H1 (cell line): ENCODE measurements at regions not wholly inside any gene's neighbourhood (a gene's known extent, or its start where the extent isn't known, plus 50 kb on each side); places are given as distances from the start of the nearest gene placed in this dataset.

Experiments
- CBX5 ChIP-seq: fragments of 300-800, 300-1000 bp; sonication (generic); IDR thresholded peaks from 2 replicates; pipeline ENCODE4 v1.7.1; 2016; ENCODE audit warnings: antibody characterized with exemption, low read length, low read depth
- SP1 ChIP-seq: IDR thresholded peaks from 2 replicates; pipeline ENCODE4 v1.6.1; 2011; ENCODE audit warnings: low read depth, low read length
- TAF1 ChIP-seq: IDR thresholded peaks from 2 replicates; pipeline ENCODE4 v1.6.1; 2011; ENCODE audit warnings: mild to moderate bottlenecking, low read depth, low read length
- TEAD4 ChIP-seq: IDR thresholded peaks from 2 replicates; pipeline ENCODE4 v1.6.1; 2012; ENCODE audit warnings: low read depth, low read length, inconsistent platforms, mixed read lengths
- ZNF274 ChIP-seq: IDR thresholded peaks from 2 replicates; pipeline ENCODE4 v1.7.0; 2012; ENCODE audit warnings: low read length, borderline replicate concordance; ENCODE audit errors: extremely low read depth
- TF ChIP-seq, protein P1 (sequence below): fragments of 300-600 bp; sonication (generic); IDR thresholded peaks from 2 replicates; pipeline ENCODE4 v1.7.1; 2012; ENCODE audit warnings: low read length, moderate library complexity, mild to moderate bottlenecking, inconsistent platforms; ENCODE audit not compliant: insufficient replicate concordance

DNA sequence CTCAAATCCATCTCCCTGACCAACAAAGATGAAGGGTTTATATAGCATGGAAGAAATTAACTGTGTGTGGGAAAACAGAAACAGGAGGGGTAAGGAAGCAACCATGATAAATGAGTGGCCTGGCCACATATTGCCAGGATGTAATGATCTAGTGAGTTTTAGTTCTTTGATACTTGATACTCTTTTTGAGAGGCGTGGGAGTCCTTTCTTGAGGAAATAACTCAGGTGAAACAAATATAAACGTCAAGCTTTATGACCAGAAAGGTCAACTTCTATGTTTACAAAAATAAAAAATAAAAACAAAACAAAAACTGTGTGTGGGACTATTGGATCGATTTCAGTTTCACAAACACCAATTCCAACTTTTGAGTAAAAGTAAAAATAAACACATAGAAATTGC is 860.8 kb upstream of the B3GALT2 start (continued):
- TF ChIP-seq, protein P1, sequence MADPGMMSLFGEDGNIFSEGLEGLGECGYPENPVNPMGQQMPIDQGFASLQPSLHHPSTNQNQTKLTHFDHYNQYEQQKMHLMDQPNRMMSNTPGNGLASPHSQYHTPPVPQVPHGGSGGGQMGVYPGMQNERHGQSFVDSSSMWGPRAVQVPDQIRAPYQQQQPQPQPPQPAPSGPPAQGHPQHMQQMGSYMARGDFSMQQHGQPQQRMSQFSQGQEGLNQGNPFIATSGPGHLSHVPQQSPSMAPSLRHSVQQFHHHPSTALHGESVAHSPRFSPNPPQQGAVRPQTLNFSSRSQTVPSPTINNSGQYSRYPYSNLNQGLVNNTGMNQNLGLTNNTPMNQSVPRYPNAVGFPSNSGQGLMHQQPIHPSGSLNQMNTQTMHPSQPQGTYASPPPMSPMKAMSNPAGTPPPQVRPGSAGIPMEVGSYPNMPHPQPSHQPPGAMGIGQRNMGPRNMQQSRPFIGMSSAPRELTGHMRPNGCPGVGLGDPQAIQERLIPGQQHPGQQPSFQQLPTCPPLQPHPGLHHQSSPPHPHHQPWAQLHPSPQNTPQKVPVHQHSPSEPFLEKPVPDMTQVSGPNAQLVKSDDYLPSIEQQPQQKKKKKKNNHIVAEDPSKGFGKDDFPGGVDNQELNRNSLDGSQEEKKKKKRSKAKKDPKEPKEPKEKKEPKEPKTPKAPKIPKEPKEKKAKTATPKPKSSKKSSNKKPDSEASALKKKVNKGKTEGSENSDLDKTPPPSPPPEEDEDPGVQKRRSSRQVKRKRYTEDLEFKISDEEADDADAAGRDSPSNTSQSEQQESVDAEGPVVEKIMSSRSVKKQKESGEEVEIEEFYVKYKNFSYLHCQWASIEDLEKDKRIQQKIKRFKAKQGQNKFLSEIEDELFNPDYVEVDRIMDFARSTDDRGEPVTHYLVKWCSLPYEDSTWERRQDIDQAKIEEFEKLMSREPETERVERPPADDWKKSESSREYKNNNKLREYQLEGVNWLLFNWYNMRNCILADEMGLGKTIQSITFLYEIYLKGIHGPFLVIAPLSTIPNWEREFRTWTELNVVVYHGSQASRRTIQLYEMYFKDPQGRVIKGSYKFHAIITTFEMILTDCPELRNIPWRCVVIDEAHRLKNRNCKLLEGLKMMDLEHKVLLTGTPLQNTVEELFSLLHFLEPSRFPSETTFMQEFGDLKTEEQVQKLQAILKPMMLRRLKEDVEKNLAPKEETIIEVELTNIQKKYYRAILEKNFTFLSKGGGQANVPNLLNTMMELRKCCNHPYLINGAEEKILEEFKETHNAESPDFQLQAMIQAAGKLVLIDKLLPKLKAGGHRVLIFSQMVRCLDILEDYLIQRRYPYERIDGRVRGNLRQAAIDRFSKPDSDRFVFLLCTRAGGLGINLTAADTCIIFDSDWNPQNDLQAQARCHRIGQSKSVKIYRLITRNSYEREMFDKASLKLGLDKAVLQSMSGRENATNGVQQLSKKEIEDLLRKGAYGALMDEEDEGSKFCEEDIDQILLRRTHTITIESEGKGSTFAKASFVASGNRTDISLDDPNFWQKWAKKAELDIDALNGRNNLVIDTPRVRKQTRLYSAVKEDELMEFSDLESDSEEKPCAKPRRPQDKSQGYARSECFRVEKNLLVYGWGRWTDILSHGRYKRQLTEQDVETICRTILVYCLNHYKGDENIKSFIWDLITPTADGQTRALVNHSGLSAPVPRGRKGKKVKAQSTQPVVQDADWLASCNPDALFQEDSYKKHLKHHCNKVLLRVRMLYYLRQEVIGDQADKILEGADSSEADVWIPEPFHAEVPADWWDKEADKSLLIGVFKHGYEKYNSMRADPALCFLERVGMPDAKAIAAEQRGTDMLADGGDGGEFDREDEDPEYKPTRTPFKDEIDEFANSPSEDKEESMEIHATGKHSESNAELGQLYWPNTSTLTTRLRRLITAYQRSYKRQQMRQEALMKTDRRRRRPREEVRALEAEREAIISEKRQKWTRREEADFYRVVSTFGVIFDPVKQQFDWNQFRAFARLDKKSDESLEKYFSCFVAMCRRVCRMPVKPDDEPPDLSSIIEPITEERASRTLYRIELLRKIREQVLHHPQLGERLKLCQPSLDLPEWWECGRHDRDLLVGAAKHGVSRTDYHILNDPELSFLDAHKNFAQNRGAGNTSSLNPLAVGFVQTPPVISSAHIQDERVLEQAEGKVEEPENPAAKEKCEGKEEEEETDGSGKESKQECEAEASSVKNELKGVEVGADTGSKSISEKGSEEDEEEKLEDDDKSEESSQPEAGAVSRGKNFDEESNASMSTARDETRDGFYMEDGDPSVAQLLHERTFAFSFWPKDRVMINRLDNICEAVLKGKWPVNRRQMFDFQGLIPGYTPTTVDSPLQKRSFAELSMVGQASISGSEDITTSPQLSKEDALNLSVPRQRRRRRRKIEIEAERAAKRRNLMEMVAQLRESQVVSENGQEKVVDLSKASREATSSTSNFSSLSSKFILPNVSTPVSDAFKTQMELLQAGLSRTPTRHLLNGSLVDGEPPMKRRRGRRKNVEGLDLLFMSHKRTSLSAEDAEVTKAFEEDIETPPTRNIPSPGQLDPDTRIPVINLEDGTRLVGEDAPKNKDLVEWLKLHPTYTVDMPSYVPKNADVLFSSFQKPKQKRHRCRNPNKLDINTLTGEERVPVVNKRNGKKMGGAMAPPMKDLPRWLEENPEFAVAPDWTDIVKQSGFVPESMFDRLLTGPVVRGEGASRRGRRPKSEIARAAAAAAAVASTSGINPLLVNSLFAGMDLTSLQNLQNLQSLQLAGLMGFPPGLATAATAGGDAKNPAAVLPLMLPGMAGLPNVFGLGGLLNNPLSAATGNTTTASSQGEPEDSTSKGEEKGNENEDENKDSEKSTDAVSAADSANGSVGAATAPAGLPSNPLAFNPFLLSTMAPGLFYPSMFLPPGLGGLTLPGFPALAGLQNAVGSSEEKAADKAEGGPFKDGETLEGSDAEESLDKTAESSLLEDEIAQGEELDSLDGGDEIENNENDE, result no peak
- TF ChIP-seq CBX5 (no peak), TEAD4 (no peak), ZNF274 (no peak), SP1 (no peak), TAF1 (no peak)
